ENCODE measurements at regions not wholly inside any gene's neighbourhood (a gene's known extent, or its start where the extent isn't known, plus 50 kb on each side); places are given as distances from the start of the nearest gene placed in this dataset.

DNA sequence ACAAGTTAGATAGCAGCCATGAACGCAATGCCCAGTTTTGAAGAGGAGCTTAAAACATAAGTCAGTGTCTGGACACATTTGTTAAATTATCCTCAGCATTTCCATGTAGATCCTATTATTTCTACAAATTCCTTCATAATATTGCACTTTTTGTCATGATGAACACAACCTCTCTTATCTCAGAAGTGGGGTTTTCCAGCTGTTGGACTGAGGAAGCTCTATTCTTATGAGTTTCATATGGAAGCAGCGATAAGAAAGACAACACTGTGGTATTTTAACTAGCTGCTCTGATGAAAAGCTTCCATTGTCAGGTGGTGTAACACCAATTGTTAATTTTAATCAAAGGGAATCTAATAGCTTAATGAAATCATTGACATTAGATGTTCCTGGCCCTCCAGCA lies 308.7 kb downstream of the GBA3 start:
- no peak for DNase-seq

- DNase-seq = no peak
Measured at GRCh38 chr4:22999419-22999818, 306.7 kb downstream of the GBA3 start.

DNA sequence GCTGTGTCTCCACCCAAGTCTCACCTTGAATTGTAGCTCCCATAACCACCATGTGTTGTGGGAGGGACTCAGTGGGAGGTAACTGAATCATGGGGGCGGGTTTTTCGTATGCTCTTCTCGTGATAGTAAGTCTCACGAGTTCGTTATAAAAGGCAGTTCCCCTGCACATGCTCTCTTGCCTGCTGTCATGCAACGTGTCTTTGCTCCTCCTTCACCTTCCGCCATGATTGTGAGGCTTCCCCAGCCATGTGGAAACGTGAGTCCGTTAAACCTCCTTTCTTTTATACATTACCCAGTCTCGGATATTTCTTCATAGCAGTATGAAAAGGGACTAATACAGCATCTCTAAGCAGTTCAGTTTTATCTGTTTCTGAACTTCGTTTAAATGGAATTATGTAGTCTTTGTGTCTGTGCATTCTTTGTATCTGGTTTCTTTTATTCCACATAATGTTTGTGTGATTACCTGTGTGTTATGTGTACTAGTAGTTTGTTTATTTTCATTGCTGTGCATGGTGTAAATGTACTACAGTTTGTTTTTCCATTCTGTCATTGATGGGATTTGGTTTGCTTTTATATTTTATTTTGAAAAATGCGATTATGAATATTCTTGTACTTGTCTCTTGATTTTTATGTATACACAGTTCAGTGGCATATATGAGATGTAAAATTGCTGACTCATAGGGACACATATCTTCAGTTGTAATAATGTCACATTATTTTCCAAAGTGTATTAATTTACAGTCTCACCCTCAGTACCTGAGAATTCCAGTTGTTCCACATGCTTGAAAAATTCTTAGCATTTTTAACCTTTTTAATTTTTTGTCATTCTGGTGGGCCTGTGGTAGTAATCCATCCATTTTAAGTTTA lies 304.9 kb downstream of the GBA3 start:
- DNase-seq = no peak

GRCh38 chr4:22991576-22991975 lies 298.8 kb downstream of the GBA3 start:
- no peak for DNase-seq

GRCh38 chr4:22988526-22988925 lies 295.8 kb downstream of the GBA3 start:
- DNase-seq = no peak

- no peak for DNase-seq
Measured at GRCh38 chr4:22987870-22988269, 295.1 kb downstream of the GBA3 start.

- DNase-seq = no peak
Measured at GRCh38 chr4:22986881-22987280, 294.1 kb downstream of the GBA3 start.

GRCh38 chr4:22986262-22986661 lies 293.5 kb downstream of the GBA3 start:
- DNase-seq = no peak

DNA sequence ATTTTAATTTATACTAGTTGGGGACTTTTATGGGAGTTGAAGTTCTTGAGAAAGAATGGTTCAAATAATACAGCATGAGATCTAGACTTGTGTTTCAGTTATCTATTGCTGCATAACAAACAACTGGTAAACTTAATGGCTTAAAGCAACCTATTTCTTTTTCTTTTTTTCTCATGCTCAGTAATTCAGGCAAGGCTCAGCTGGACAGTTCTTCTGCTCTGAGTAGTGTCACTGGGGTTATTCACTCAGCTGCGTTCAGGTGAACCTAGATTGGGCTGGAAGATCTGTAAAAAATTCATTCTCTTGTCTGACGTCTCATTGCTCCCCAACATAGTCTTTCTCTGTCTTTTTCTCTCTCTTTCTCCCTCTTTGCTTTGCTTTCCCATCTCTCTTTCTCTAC lies 291.7 kb downstream of the GBA3 start:
- DNase-seq = no peak

DNA sequence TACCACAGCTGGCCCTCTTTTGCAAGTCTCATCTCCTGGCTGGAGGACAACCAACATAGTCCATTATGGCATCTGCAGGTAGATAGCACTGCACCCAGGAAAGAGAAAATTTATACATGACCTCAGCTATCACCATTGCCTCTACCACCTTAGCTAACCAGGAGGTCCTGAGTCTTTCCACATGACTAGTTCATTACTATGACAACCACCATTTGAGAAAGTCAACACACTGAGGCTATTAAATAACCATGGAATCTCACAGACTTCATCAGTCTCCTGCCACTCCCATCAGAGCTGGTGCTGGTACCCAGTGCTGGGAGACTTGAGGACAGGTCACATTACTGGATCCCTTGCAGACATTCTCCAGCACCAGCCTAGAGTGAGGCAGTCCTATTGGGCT lies 285.9 kb downstream of the GBA3 start:
- DNase-seq = no peak

- DNase-seq = no peak
Measured at GRCh38 chr4:22970665-22971064, 277.9 kb downstream of the GBA3 start.

DNA sequence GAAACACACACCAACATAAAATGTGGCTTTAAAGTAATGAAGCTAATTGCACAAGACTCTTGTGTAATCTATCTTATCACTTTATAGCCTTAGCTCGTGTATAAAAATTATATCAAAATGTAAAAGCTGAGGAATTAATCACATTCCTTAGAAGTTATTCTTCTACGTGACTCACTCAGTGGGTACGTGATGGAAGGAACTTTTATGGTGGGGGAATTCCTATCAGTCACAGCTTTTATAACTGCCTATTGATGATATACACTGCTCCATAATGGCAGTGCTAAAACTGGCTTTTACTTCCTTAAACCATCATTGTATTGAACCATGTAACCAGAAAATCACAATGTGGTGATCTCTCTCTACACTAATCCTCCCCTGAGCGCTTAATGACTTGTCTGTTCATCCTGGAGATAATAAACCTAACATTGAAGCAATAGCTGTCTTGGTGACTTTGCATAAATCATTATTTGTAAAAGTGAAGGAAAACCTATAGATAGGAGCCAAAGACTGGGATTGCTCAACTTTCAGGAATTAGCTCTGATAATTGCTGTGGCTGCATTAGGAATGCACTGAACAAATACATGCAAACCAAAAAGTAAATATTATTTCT lies 276.7 kb downstream of the GBA3 start:
- DNase-seq = no peak

GRCh38 chr4:22962295-22962694 lies 269.6 kb downstream of the GBA3 start:
- no peak for DNase-seq

- DNase-seq = no peak
Measured at GRCh38 chr4:22959483-22959882, 266.7 kb downstream of the GBA3 start.

GRCh38 chr4:22957774-22958309 lies 265.1 kb downstream of the GBA3 start:
- no peak for DNase-seq

DNA sequence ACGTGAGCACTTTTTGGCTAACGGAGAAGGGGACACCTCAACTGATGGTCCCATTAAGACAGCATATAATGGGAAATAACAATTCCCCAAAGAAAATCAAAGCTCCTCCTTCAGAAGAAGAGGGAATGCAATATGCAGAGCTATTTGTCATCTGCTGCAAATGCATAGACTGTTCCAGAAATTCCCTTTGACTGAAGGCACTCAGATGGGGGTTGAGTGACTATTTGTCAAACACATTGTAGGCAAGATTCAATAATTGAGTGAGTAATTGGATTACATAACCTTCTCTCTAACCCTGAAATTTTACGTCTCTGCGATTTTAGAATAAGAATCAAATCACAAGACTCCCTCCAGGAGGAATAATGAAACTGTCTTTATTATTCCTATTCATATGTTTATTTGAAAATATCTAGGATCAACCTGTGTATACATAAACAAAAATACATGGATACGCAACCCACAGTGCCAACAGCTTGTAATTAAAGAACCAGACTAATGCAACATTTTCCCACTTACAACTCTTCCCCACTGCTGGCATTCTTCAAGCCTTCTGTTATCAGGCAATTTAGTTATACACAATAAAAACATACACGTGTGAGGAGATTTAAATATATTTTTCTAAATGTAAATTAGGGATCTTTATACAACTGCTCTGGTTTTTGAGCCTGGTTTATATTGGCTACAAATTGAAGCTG lies 256.6 kb downstream of the GBA3 start:
- no peak for DNase-seq

DNA sequence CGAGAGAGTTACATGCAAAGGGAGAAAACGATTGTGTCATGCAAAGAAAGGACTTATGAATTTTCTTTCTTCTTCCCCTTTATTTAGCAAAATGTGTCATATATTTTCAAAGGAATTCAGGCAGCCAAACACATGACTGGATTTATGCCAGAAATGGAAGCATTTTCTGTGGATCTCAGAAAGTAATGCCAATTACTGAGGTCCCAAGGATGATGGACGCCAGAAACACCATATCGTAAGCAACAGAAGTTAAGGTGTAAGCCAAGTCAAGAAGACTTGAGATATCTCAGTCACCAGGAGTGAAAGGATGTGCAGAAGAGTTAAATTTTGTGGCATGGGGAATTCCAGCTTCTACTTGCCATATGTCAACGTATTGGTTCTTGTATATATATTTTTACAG lies 255.1 kb downstream of the GBA3 start:
- DNase-seq = no peak

- DNase-seq = no peak
Measured at GRCh38 chr4:22942920-22943559, 250.3 kb downstream of the GBA3 start.

GRCh38 chr4:22941688-22942375 lies 249.1 kb downstream of the GBA3 start:
- DNase-seq = no peak

GRCh38 chr4:22932326-22932725 lies 239.6 kb downstream of the GBA3 start:
- no peak for DNase-seq

- no peak for DNase-seq
Measured at GRCh38 chr4:22922426-22922825, 229.7 kb downstream of the GBA3 start.

DNA sequence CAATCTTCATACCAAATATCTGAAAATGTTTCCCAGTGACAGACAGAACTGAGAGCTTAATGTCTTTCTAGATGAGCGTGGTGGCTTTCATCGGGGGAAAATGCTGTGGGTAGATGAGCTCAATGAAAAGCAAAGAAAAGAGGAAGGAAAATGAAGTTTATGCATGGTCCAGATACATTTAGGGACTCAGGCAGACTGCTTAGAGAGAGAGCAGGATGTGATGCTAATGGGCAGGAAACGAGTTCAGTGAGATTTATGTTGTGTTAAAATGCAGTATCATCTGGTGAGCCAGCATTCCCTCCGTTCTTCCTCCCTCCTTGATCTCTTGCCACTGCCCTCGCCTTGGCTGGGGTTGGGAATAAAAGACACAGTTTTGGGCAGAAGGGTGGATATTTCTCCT lies 229.2 kb downstream of the GBA3 start:
- no peak for DNase-seq

GRCh38 chr4:22911285-22911684 lies 218.5 kb downstream of the GBA3 start:
- DNase-seq = no peak
